HK-2 (cell line): ENCODE measurements at regions not wholly inside any gene's neighbourhood (a gene's known extent, or its start where the extent isn't known, plus 50 kb on each side); places are given as distances from the start of the nearest gene placed in this dataset.
"Not testable (repeated sequence)": the region's sequence is repeated elsewhere in the genome, so short reads cannot be mapped to it uniquely, and the experiment has no call there.

Source experiments
- DNase-seq: peaks from one replicate; pipeline ENCODE4 v3.0.0-alpha.2; 2018; ENCODE audit not compliant: unreplicated experiment

DNA sequence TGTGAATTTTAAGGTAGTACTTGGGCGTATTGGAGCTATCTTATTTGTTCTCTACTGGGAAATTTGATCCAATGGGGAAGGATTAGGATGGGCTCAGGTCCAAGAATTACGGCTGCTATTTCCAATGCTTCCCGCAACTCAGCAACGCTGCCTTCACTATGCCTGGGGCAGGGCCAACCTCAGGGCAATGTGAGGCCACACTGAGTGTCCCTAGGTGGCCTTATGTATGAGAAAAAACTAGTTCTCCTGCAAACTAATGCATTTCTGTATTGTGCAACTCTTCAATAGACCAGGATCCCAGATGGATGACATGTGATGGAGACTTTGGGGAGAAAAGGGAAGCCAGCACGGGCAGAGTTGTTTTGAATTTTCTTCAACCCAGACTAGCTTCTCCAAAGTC, 168.1 kb downstream of the DUSP10 start:
- DNase-seq: no peak

DNA sequence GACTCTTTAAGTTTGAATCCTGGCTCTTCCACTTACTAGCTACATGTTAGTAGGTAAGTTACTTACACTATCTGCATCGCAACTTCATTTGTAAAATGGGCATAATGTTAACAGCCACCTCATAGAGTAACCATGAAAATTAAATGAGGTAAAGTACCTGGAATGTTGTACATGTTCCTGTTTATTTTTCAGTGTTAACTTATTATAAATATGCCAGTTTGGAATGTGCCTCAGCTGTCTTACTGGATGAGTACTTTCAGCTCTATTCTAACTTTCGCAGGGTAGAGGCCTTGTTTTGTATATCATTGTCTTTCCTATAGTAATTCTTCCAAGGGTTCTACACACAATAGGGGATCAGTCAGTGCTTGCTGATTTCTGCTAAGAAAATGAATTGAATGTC, 167.4 kb downstream of the DUSP10 start:
- no peak for DNase-seq

DNA sequence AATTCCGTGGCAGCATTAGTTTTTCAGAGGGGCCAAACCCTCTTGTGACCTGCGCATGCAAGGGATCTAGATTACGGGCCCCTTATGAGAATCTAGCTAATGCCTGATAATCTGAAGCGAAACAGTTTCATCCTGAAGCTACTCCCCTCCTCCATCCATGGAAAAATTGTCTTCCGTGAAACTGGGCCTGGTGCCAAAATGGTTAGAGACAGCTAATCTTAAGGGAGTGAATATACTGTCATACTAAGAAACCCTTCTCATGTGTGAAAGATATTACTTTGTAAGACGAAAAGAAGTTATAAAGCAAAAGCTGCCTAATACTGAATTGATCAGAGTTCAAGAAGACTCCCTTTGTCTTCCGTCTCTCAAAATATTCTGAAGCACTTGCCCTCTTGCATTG, 166.3 kb downstream of the DUSP10 start:
- no peak for DNase-seq

DNA sequence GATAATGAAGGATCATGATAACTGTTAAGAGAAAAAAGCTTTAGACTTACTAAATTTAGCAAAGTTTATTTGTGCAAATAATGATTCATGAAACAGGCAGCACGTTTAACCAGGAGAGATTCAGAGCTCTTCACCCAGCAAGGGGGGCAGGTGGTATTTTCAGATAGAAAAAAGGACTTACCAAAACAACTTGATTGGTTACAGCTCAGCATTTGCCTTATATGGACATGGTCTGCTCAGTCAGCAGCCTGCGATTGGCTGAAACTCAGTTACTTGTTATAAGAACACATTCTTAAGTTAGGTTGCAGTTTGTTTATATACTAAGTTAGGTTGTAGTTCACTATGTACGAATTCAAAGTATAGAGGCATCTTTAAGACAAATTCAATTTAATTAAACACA, 165.6 kb downstream of the DUSP10 start:
- DNase-seq: no peak

DNA sequence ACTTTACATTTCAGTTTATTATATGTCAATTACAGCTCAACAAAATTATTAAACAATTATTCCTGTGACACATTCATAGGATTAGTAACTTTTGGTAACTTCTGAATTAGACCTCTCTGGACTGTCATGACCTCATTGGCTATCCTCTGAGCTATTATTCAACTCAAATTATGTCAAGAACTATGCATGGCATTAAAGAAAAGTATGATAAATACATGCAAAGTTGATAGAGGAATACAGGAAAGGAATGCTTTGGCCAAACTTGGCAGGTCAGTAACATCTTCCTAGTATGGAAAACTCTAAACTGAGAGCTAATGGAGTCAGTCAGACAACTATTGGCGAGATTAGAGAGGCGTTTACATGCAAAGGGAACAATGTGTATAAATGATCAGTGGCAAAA, 158.4 kb downstream of the DUSP10 start:
- no peak for DNase-seq

- not testable (repeated sequence) for DNase-seq
These were observed 154.9 kb downstream of the DUSP10 start for GRCh38 chr1:221587013-221587412.

- not testable (repeated sequence) for DNase-seq
These were observed 150.6 kb downstream of the DUSP10 start for GRCh38 chr1:221591250-221591649.

DNA sequence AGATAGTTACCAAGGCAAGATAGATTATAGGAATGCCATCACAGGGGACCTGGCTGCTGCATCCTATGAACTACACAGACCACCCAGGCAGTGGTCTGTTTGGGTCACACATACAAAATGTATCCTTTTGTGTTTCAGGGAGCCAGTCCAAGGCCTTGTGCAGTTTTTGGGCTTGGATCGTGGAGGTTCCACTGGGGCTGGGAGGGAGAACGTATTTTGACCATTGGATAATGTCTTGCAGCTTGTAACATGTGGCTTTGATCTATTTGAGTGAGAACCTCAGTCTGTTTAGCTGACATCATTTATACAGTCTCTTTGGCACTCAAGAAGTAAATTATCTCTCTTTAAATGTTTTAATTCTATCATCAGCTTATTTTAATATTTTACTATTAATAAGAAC, 147.3 kb downstream of the DUSP10 start:
- DNase-seq: no peak

DNA sequence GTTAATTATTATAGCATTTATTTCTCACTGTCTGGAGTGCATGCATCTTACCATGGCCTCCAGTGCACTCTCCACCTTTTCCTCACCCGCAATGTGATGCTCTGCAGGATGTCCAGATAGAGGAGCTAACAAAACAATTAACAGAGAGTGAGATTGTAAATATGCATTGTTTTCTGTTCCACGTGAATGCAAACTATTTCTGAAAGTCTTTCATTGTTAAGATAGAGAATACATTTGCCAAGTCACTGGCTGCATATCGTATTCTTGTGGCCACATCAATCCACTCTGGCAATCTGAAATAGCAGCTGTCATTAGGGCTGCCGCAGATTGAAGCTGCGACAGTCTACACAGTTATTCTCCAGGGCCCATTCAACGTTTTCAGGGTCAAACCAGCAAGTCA, 143.8 kb downstream of the DUSP10 start:
- no peak for DNase-seq

DNA sequence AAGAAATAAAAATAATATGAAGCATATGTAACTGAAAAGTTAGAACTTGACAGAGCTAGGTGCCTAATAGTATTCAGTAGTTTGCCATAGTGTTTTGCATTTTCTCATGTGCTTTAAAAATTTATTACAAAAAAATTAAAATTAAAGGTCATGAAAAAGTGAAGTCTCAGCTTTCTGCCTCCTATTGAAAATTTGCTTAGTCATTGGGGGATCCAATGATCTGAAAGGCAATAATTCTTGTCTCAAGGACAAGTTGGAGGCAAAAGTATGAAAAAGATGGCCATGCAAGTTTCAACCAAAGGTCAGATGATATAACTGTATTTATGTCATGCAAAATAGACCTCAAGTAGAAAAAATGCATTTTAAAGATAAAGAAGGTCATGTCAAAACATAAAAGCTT, 140.7 kb downstream of the DUSP10 start:
- no peak for DNase-seq

DNA sequence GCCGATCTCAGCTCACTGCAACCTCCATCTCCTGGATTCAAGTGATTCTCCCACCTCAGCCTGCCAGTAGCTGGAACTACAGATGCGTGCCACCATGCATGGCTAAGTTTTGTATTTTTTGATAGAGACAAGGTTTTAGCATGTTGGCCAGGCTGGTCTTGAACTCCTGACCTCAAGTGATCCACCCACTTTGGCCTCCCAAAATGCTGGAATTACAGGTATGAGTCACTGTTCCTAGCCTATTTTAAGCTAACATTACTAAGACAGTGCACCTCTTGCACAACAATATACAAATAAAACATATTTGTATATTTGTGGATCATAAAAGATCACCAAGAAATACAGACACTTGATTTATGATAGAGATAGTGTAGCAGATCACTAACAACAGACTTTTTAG, 139.1 kb downstream of the DUSP10 start:
- no peak for DNase-seq

DNA sequence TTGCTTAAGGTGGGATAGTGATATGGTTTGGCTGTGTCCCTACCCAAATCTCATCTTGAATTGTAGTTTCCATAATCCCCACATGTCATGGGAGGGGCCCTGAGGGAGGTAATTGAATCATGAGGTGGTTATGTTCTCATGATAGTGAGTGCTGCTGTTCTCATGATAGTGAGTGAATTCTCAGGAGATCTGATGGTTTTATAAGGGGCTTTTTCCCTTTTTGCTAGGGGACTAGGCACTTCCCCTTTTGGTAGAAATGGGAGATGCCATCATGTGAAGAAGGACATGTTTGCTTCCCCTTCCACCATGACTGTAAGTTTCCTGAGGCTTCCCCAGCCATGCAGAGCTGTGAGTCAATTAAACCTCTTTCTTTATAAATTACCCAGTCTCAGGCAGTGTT, 137.5 kb downstream of the DUSP10 start:
- not testable (repeated sequence) for DNase-seq

GRCh38 chr1:221604948-221605347, 136.9 kb downstream of the DUSP10 start:
- no peak for DNase-seq

DNA sequence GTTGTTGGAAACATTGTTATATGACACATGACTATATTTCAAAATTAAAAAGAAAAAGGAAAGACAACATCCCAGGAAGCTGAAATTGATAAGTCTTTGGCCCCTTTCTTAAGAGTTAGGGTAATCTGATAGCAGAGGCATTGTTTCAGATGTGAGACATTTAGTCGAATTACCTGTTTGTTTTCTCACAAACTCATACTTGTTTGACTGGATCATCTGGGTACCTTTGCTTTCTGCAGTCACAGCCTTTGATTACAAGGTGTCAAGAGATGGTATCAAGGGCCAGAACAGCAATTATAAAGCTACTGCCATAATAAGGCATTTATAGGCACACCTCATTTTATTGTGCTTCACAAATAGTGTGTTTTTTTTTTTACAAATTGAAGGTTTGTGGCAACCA, 136.3 kb downstream of the DUSP10 start:
- DNase-seq: no peak

GRCh38 chr1:221606256-221606655, 135.6 kb downstream of the DUSP10 start:
- DNase-seq: no peak

DNA sequence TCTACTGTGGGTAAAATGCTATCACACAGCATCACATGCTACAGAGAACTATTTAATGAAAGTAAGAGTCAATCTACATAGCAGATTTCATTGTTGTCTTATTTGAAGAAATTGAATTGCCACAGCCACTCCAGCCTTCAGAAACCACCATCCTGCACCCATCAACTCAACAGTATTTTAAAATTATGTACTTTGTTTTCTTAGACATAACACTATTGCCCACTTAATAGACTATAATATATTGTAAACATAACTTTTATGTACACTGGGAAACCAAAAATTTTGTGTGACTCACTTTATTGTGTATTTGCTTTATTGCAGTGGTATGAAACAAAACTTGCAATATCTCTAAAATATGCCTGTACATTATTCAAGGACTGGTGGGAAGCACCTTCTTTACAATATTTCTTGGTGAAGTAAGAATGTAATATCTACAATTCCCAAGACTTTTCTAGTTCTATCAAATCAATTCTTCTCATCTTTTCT, 133.0 kb downstream of the DUSP10 start:
- no peak for DNase-seq

DNA sequence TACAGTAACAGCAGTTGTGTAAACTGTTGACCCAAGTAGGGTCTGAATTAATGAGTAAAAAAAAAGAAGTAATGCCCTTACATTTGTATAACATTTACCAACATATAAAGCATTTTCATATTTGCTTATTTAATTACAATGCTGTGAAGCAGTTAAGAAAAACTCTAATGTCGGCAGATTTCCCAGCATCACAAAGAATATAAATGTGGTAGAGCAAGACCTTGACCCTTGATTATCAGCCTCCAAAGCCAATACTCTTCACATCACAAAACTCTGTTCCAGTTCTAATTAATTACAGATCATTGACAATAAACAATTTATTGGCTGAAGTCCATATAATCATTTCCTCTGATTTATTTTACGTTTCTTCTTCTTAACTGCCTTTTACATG, 130.2 kb downstream of the DUSP10 start:
- no peak for DNase-seq

- DNase-seq: peak; percentile 20
These were observed 129.7 kb downstream of the DUSP10 start for GRCh38 chr1:221612047-221612777.

DNA sequence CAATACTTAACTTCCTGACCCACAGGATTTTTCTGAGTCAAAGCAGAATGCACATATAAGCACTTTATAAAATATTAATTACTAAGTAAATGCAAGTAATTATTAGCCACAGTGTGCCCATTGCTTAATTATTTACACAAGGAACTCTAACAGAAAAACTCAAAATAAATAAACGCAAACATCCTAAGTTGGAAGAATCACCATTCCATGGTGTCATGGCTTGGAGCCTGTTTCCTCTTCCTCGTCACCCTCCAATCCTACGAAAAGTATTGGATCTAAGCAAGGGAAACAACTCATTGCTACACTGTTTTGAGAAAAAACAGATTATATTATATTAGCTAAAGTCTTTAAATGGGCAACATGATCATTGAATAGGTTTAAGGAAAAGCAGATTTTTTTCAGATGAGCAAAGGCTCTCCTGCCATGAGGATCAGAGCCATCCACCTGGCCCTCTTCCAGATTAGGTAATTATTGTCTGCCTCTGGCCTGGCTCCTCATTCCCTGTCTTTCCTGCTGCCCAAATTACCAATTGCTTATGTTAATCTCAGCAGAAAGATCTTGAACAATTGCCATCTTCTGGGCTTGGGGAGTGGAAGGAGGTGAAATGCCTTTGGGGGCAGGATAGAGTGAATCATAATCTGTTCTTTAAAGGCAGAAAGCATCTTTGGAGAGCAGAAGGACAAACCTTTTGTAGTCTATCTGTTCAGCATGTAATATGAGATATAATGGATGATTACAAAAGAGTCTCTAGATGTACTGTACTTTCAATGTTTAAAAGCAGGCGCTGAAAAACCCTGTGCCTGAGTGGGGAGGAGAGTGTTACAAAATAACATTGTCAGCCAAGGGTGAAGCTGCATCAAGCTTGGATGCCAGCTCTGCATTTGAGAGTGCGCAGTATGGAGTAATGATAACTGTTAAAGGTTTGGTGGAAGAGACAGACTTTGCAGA, 121.2 kb downstream of the DUSP10 start:
- peak; percentile 22 for DNase-seq

DNA sequence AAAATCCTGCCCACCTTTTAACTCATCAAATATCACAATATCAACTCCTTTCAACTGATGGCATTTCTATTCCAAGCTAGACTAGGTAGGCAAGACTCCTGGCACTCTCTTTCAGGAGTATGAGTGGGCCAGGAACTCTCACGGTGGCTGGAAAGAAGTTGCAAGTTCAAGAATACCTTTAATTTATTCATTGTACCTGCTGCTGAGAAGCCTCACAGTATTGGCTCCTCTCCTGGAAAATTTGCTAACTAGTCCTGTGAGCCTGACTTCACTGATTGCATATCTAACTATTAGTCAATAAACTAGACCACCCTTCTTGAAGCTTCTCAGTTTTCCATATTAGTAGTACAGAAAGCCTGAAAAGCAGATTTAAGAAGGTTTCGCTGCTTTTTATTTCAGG, 120.2 kb downstream of the DUSP10 start:
- DNase-seq: no peak

GRCh38 chr1:221622389-221622788, 119.5 kb downstream of the DUSP10 start:
- DNase-seq: no peak

GRCh38 chr1:221625026-221625425, 116.9 kb downstream of the DUSP10 start:
- no peak for DNase-seq

GRCh38 chr1:221626041-221626440, 115.8 kb downstream of the DUSP10 start:
- DNase-seq: no peak
